ENCODE measurements at regions not wholly inside any gene's neighbourhood (a gene's known extent, or its start where the extent isn't known, plus 50 kb on each side); places are given as distances from the start of the nearest gene placed in this dataset.
"Not testable (repeated sequence)": the region's sequence is repeated elsewhere in the genome, so short reads cannot be mapped to it uniquely, and the experiment has no call there.

GRCh38 chr9:62807424-62807823 lies 1617.6 kb downstream of the SPATA31A7 start:
- not testable (repeated sequence) for TF ChIP-seq CTCF (conservative IDR thresholded peaks at IDR 0.05); ZFX (IDR thresholded peaks at IDR 0.05)

Measured in C4-2B (cell line).